ENCODE measurements at regions not wholly inside any gene's neighbourhood (a gene's known extent, or its start where the extent isn't known, plus 50 kb on each side); places are given as distances from the start of the nearest gene placed in this dataset.

DNA sequence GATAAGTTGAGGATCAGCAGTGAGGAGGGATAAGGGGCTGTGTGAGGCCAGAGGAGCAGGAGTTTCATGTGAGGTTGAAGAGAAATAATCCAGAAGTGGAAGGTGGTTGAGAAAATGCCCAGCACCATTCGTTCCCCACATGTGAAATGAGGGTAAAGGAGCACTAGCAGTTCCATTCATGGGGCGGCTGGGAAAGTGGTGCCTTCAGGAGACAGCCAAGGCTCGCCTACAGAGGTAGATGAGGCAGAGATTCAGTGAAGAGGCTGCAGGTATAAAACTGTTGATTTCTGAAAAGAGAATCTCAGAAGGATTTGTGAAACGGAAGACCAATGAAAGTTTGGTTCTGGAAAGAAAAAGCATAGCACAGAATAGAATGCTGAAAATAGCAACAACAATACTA is 272.6 kb downstream of the MSX2 start:
- H3K18ac ChIP-seq (ENCODE audit: low read depth, low read length), result no peak overlapping the region
- BruUV-seq (replicated peaks), result no TSS peak
- DNase-seq (no peak), ATAC-seq (ENCODE audit: low read depth) (no peak)
- H2AK5ac ChIP-seq (ENCODE audit: low read depth, low read length), result no peak overlapping the region
- CTCF ChIA-PET, result no interaction called here
- no peak overlapping the region for H2BK15ac ChIP-seq (ENCODE audit: low read depth, low read length)
- no peak overlapping the region for H2AFZ ChIP-seq (replicated peaks; ENCODE audit: low read length, poor library complexity)
- no peak overlapping the region for H4K91ac ChIP-seq (ENCODE audit: insufficient read depth, low read depth, low read length)
- H3K9ac ChIP-seq (ENCODE audit: low read depth, low read length), result no peak overlapping the region
- H3K27ac ChIP-seq (ENCODE audit: insufficient read depth, low read length), result no peak overlapping the region
- no peaks in the 10 kb centered on the region for H3K4me1 ChIP-seq (ENCODE audit: control insufficient read depth, insufficient read depth, low read length)
- dilution Hi-C loops (cut with HindIII; ENCODE audit: low sequenced_read_pairs, unreplicated experiment) (no loop called here), intact Hi-C loops (cut with micrococcal nuclease) (no loop called here), in situ Hi-C loops (cut with MboI; ENCODE audit: low sequenced_read_pairs) (no loop called here)
- peaks cover 2% of the 10 kb centered on the region for H3K9me3 ChIP-seq (ENCODE audit: control insufficient read depth, insufficient read depth, low read length)
- H2AK9ac ChIP-seq (replicated peaks; ENCODE audit: low read depth, low read length, poor library complexity), result no peak overlapping the region
- H3K4me3 ChIP-seq (ENCODE audit: insufficient read depth, low read depth, low read length), result no peak overlapping the region
- no peaks in the 10 kb centered on the region for H3K27me3 ChIP-seq (ENCODE audit: control insufficient read depth, insufficient read depth, low read length)
- no peaks in the 10 kb centered on the region for H3K79me1 ChIP-seq (ENCODE audit: low read depth in 1 of 2, low read length in 2 of 2)
- no peak overlapping the region for H2BK5ac ChIP-seq (ENCODE audit: low read depth, low read length, poor library complexity, severe bottlenecking)
- no peaks in the 10 kb centered on the region for H3K36me3 ChIP-seq (ENCODE audit: control insufficient read depth, insufficient read depth, low read length)
- no peak overlapping the region for H3K4ac ChIP-seq (ENCODE audit: low read depth, low read length)
- no peak overlapping the region for H3K4me2 ChIP-seq (ENCODE audit: low read depth, low read length)
- WGBS, 2 experiments (ENCODE audit: extremely low coverage in 2 of 2, insufficient read length in 1 of 2), result no CpG with 5 or more reads among the region's 4 CpGs
- POLR2A ChIA-PET (ENCODE audit: unreplicated experiment), result no interaction called here
- H2BK120ac ChIP-seq (ENCODE audit: low read depth, low read length), result no peak overlapping the region
- H3K14ac ChIP-seq (replicated peaks; ENCODE audit: low read depth, low read length), result no peak overlapping the region
- no peaks in the 10 kb centered on the region for H4K20me1 ChIP-seq (ENCODE audit: insufficient read depth, low read length)
- no peak overlapping the region for H3K56ac ChIP-seq (ENCODE audit: extremely low read depth, insufficient read depth, low read length)
- H3K9me1 ChIP-seq (ENCODE audit: insufficient read depth, low read length), result no peaks in the 10 kb centered on the region
- TF ChIP-seq POLR2A (IDR thresholded peaks at IDR 0.05; ENCODE audit: low read depth, low read length) (no peak), ELK1 (IDR thresholded peaks at IDR 0.05; ENCODE audit: borderline replicate concordance, low read depth, low read length) (no peak), SMC3 (IDR thresholded peaks at IDR 0.05; ENCODE audit: low read depth, low read length) (no peak)
- no peak overlapping the region for H4K8ac ChIP-seq (ENCODE audit: low read depth in 2 of 2, low read length in 2 of 2)
- H4K5ac ChIP-seq (ENCODE audit: low read depth, low read length), result no peak overlapping the region
- no peak overlapping the region for H3K23ac ChIP-seq (ENCODE audit: low read depth, low read length)
- H2BK20ac ChIP-seq (ENCODE audit: low read depth, low read length), result no peak overlapping the region
